Stromal cell of bone marrow (primary cell): ENCODE measurements at regions not wholly inside any gene's neighbourhood (a gene's known extent, or its start where the extent isn't known, plus 50 kb on each side); places are given as distances from the start of the nearest gene placed in this dataset.

Experiments used
- DNase-seq: peaks from one replicate; pipeline ENCODE4 v3.0.0-alpha.2; 2012; ENCODE audit warnings: low read depth

DNA sequence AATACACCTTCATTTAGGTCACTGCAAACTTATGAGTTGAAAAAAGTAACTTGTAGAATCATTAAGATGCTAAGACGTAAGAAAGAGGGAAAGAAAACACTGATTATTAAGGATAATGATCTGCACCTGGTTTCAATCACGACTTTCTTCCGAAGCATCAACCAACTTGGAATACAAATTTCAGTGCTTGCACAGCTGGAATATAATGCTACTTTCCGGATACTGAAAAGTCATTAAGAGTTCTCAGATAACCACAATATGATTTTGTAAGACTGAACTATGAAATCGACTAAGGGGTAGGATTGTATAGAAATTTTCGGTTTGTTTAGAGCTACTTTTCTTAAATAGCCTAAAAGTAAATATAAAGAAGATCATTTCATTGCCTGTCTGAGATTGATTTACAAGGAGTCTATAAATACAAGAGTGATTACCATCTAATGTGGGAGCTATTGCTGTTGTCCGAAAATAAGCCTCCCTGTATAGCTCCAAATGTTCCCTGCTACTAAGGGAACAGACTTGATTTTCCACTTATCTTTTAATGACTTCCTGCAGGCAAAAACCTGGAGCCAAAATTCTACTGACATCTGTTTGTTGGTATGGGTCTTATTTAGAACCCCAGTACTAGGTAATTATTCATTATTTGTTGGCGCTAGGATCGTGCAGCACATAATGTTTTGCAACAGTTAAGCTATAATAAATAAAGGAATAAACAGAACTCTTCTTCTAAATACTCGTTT, 673.3 kb downstream of the KCNT2 start:
- DNase-seq: no peak

DNA sequence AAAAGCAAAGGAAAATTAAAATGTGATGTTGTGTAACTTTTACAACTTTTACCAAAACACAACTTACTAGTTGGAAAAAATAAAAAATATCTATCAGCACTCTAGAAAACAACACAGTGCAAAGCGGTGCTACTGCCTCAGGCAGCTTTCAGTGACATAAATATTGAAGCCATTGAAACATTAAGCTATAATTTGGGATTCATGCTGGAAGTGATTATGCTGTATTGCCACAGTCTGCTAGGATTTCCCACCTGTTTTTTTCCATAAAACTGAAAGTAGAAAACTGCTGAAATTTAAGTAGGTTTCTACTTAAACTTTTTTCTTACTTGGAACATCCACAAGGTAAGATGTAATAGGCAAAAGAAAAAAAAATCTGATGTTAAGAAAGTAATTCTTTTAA, 674.4 kb downstream of the KCNT2 start:
- DNase-seq: no peak

DNA sequence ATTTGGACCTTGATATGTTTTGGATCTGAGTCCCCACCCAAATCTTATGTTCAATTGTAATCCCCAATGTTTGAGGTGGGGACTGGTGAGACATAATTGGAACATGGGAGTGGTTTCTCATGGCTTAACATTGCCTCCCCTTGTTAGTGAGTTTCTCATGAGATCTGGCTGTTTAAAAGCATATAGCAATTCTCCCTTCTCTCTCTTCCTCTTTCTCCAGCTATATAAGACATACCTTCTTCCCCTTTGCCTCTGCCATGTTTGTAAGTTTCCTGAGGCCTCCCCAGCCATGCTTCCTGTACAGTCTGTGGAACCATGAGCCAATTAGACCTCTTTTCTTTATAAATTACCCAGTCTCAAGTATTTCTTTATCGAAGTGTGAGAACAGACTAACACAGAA, 692.4 kb downstream of the KCNT2 start:
- DNase-seq: no peak

DNA sequence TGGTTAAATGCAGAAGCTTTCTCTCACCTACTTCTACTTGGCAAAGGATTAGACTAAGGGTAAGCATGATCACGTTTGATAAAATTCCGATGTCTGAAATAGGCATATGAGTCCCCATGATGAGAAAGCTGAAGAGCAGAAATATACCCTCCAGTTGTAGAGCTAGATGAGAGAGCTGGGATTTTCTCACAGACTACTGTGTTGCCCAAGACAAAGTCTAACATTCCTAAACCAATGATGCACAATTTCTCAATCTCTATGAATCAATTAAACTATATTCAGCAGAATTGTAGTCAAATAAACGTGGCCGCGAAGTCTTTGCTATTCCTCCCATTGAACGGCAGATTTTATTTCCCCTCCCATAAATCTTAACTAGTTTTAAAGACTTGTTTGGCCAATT, 699.2 kb downstream of the KCNT2 start:
- DNase-seq: no peak

DNA sequence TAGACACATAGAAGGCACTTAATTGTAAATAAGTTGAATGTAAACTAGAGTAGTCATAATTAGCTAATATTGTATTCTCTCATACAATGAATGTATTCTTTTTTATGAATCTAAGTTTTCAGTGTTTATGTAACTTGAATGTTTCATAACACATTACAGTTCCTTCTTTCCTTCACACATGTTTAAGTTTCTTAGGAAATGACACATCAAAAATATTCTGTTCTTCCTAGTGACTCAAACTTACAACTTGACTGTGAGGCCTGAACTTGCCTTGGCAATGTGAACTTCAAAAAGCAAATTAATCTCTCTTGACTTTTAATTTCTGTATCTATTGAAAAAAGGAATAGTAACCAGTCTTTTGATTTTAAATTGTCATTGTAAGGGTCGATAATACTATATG, 700.1 kb downstream of the KCNT2 start:
- DNase-seq: no peak

DNA sequence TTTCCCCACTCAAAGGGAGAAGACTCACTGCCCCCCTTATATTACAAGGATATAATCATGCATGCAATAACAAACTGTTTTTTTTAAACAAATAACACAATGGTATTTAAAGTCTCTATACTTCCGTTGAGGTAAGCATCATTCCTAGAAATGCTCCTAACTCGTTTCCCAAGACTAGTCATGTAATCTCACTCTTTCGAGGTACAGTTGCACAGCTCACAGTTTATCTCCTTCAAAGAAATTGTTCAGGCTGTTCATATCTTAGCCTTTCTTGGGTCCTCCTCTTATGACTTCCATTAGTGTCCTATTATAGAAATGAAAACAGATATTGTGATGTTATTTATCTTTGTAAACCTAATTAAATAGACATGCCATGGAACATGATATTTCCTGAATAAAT, 705.0 kb downstream of the KCNT2 start:
- DNase-seq: no peak

DNA sequence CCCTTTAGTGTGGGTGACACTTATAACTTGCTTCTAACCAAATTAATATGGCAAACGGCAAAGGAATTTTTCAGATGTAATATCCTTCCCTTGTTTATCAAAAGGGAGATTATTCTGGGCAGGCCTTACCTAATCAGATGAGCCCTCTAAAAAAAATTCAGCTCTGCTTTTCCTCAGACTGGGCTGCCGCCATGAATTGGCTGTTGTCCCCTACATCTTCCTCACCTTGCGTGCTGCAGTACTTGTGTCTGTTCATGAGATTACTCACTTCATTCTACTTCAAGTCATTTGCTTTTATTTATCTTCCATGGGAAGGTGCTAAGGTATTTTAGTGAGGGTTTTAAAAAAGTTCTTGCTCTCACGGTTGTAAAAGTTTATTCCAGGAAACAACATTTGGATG, 705.5 kb downstream of the KCNT2 start:
- DNase-seq: no peak

DNA sequence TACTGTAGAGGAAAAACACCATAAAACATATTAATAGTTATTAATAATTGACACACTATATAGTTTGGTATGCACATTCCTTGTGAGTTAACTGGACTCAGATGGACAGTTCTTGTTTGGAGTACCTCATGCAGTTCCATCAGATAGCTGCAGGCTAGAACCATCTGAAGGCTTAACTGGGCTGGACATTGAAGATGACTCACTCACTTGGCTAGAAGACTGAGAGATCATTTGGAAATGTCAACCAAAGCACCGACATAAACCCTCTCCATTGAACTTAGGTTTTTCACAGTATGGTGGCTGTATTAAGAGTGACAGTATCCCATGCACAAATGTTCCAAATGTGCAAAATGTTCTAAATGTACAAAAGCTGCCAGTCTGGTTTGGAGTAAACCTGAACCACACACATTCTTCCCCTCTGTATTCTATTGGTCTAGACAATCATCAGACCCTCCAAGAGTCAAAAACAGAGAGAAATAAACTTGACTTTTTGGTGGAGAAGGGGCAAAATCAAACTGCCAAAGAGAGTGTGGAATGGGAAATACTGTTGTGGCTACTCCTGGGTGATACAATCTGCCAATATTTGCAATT, 708.4 kb downstream of the KCNT2 start:
- no peak for DNase-seq

DNA sequence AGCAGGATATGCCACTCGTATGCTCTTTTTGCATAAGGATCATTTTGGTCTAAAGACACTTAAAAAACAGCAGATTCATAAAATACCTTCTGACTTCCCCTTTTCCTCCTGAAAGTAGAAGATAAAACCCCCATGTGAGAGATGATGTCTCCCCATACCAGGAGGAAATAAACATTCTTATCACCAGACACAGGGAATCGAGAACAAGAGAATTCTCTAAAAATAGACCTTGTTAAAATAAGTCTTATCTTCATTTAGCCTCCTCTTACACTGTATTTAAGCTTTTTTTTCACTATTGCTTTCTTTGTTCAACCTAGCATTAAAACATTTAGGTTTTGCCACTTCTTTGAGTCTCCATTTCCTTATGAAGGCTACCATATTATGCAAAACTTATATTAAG, 709.3 kb downstream of the KCNT2 start:
- DNase-seq: no peak

DNA sequence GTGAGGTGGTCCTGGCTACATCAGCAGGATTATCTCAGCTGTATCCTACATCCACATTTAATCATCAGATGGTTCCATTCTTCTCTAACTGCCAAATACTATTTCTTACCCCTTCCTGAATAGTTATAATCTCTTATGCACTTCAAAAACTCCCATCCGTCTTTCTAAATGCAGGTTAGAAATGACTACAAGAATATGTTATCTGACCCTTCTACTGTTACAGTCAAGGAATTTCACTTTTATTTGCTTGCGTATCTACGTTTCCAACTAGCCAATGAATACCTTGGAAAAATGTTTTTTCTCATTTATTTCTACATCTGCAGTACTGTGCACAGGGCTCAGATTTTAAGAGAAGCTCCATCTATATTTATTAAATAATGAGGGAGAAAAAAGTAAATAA, 709.9 kb downstream of the KCNT2 start:
- DNase-seq: no peak

DNA sequence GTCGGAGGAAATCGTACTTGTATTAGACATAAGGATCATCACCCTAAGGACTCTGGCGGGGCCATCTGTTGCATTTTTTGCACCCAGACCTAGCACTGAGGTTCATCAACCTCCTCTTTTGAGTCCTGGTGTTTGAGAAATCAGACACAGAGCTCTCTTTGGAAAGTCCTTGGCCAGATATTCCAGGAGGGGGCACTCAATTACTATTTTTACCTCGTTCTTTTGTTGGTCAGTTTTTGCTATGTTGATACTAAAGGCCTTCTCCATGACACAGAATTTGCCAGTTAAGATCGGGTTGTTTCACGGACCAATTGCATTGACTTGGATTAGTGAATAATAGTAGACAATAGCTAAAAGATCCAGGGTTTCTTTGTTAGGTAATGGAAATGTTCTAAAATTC, 711.2 kb downstream of the KCNT2 start:
- DNase-seq: no peak

DNA sequence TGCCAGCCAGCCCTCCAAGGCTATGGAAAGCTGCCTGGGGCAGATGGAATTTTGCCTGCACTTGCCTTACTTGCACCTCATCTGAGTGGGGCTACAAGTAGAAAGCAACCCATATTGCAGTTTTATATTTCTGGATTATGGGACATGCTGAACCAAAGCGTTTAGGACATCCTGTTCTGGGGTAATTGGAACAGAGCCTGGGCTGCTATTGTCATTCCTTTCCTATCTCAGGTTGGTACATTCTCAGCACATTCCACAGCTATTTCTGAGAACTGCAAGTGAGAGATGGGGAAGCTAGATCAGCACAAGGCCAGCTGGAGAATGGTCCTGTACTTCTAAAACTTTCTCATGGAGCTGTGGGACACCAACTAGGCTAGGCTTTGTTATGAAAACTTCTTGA, 713.8 kb downstream of the KCNT2 start:
- no peak for DNase-seq

DNA sequence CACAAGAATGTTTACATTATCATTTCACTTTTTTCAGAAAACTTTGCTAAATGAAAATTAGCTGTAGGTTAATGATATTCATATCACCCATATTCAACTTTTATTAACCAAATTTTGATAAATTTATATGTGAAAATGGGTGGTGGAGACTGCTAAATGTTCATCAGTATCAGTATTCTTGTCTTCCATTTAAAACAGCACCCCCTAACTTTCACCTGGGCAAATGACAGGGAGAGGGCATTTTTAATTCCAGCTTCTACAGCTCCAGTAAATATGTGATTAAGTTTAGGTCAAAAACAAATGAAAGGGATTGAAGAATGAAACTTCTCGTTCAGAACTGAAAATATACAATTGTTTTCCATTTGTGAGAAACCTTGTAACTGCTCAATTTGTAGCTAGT, 722.2 kb downstream of the KCNT2 start:
- DNase-seq: no peak

DNA sequence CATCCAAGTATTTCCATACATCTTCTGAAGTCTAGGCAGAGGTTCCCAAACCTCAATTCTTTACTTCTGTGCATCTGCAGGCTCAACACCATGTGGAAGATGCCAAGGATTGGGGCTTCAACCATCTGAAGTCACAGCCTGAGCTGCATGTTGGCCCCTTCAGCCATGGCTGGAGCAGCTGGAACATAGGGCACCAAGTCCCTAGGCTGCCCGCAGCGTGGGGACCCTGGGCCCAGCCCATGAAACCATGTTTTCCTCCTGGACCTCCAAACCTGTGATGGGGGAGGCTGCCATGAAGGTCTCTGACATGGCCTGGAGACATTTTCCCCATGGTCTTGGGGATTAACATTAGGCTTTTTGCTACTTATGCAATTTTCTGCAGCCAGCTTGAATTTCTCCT, 729.8 kb downstream of the KCNT2 start:
- no peak for DNase-seq

DNA sequence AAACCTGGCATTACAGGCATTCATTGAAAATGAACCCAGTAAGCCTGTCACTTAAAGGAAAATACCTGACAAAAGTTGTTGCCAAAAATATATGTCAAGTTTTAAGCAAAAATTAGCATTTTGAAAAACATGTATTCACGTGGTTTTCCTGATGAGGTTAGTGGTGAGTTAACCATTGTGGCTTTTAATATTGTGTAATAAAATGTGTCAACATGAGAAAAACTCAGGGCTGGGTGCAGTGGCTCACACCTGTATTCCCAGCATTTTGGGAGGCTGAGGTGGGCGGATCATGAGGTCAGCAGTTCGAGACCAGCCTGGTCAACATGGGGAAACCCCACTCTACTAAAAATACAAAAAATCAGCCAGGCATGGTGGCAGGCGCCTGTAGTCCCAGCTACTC, 731.4 kb downstream of the KCNT2 start:
- no peak for DNase-seq

DNA sequence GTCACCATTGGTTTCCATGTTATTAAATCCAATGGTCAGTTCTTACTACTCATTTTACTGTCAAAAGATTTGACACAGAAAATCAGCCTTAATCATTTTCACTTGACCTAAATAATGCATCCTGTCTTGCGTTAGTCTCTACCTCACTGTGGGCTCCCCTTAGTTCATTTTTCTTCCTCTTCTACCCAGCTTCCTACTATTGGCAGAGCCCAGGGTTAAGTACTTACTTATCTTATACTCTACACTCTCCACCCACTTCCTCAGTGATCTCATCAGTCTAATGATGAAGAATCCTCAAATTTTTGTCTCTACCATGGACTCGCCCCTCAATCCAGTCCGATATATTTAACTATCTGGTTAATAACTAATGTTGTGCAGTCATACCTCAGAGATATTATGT, 735.9 kb downstream of the KCNT2 start:
- no peak for DNase-seq

DNA sequence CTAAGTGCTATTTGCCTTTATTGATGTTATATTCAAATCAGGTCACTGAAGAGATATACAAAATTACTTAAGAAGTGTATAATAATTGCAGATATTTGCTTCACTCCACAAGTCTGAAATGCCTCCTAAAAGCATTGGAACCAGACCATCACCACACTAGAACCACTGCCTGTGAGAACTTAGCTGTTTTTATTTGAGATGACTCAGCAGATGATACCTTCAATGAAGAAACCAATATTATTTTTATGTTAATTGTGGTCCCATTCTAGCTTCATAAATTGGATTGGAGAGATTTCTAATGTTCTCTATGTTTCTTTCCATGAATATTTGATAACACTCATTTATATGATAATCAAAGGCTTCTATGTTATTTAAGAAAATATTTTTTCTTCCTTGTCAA, 740.6 kb downstream of the KCNT2 start:
- no peak for DNase-seq

DNA sequence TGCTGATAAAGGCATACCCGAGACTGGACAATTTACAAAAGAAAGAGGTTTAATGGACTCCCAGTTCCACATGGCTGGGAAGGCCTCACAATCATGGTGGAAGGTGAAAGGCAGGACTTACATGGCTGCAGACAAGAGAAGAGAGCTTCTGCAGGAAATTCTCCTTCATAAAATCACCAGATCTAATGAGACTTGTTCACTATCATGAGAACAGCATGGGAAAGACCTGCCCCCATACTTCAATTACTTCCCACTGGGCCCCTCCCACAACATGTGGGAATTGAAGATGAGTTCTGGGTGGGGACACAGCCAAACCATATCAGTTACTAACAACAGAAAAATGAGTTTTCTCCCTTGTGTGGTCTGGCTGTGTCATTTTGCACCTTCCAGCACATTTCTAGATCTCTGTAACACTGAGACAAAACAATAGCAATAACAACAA, 741.4 kb downstream of the KCNT2 start:
- DNase-seq: no peak

DNA sequence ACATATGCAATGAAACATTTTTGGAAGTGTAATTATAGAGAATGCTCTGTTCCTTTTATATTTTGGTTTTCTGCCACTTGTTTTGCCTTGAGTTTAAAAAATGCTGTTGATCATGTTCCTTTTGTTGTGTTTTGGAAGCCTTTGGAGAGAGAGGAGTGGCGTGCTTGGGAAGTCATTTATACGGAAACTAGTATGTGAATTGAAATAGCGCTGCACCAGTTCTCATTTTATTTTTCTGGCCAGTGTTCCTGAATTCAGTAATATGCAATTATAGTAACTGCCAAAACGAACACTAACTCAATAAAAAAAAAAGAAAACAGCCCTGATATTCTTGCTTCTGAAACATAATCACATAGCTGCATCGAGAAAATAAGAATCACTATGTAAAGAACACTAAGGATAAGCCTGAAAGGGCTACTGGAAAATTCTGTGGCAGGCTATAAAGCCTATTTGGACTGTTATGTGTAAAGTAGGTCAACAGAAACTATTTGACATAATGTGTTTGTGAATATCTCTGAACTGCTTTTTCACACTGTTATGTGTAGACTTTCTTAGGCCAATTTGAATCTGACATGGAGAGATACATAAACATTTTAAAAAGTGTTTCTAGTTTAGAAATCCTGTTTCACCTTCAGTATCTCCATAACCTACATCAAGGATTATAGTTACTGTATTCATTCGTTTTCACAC, 742.0 kb downstream of the KCNT2 start:
- no peak for DNase-seq

DNA sequence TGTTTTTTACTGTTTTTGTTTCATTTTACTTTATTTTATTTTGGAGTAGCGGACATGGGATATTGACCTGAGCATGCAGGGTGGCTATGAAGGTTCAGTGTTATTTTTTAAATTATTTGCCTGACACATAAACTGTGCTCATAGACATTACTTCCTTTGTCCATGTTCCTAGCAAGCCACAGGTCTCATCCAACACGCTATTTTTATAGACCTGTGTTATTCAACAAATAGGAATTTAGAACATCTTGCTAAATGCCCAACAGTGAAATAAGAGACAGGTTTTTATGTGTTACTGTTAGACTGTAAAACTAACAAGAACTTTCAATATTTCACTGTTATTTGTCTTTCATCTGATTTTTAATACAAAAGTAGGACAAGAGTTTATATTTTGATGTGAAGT, 756.4 kb downstream of the KCNT2 start:
- no peak for DNase-seq

DNA sequence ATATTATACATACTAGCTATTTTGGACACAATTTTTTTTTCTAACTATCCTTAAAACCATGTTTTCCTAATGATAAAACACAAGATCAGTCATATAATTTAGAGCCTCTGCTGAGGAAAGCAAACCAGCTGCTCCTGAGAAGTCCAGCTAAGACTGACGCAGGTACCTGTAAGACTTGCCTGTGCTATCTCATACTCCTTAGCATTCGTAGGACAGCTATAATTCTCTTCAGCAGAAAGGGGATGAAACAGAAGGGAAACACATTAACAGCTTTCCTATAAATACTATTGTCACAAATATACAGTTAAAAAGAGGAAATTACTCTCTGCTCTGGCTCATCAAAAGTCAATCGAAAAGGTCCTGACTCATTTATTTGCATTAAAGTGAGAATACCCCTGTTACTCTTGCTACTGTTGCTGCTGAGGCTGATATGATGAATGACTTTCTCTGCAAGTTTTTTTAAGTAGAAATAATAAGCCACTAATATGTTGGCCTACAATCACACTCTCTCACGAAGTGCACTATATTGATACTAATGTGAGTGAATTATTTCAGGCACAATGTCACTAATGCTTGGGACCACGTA, 757.1 kb downstream of the KCNT2 start:
- no peak for DNase-seq

DNA sequence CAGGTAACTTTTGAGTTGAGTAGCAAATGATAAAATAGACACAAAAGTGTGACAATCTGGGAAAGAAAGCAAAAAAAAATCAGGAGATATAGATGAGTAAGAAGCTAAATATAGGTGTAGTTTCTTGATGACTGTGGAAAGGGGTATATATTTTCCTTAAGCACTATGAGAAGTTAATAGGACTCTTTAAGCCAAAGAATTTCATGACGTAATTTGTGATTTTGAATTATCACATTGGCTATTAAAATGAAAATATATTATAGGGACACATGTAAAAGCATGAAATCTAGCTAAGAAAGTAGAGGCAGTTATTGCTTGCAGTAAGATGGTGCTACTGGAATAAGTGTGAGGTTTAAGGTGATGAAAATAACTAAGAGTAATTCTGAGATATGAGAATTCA, 759.1 kb downstream of the KCNT2 start:
- DNase-seq: no peak
